ENCODE measurements at regions not wholly inside any gene's neighbourhood (a gene's known extent, or its start where the extent isn't known, plus 50 kb on each side); places are given as distances from the start of the nearest gene placed in this dataset.

GRCh38 chr12:67885375-67886169 lies 103.7 kb upstream of the IFNG-AS1 start:
- H2BK5ac ChIP-seq (ENCODE audit: low read depth, low read length): no peak overlapping the region
- H3K79me2 ChIP-seq (ENCODE audit: control insufficient read depth in 1 of 2, insufficient read depth in 2 of 2, low read length in 2 of 2): no peaks in the 10 kb centered on the region
- no peaks in the 10 kb centered on the region for H3K23me2 ChIP-seq (ENCODE audit: low read depth, low read length)
- H4K8ac ChIP-seq (ENCODE audit: extremely low read depth, insufficient read depth, low read length): no peak overlapping the region
- no peak overlapping the region for H3K4ac ChIP-seq (replicated peaks; ENCODE audit: insufficient read length, low read depth, low read length)
- H2AK5ac ChIP-seq (ENCODE audit: low read depth, low read length): no peak overlapping the region
- H4K20me1 ChIP-seq (replicated peaks in 1 of 2; ENCODE audit: control insufficient read depth in 1 of 2, insufficient read depth in 2 of 2, low read length in 2 of 2): no peaks in the 10 kb centered on the region
- H3K56ac ChIP-seq (replicated peaks; ENCODE audit: insufficient read length, low read depth, low read length): no peak overlapping the region
- H4K91ac ChIP-seq (replicated peaks; ENCODE audit: insufficient read length, low read length): no peak overlapping the region
- no peak overlapping the region for H3K4me3 ChIP-seq (ENCODE audit: extremely low read depth in 1 of 4, insufficient read depth in 2 of 4, low read depth in 3 of 4, low read length in 4 of 4)
- no peaks in the 10 kb centered on the region for H3K27me3 ChIP-seq (replicated peaks in 1 of 4; ENCODE audit: control insufficient read depth in 3 of 4, extremely low read depth in 1 of 4, insufficient read depth in 3 of 4, low read length in 3 of 4)
- H3K36me3 ChIP-seq (ENCODE audit: control insufficient read depth in 2 of 4, insufficient read depth in 4 of 4, low read length in 3 of 4): no peaks in the 10 kb centered on the region; a peak in 1 of 8 replicates
- no peaks in the 10 kb centered on the region for H3K79me1 ChIP-seq (ENCODE audit: low read depth, low read length)
- no peak overlapping the region for H3K27ac ChIP-seq (ENCODE audit: low read depth, low read length)
- DNase-seq (ENCODE audit: low read depth in 1 of 2, low spot score in 2 of 2) (no peak), FAIRE-seq (no peak)
- no peak overlapping the region for H2BK20ac ChIP-seq (ENCODE audit: low read length)
- no peak overlapping the region for H3K4me2 ChIP-seq (ENCODE audit: insufficient read depth in 1 of 2, low read depth in 2 of 2, low read length in 2 of 2)
- peaks cover 0 to 5% (median 4%) of the 10 kb centered on the region in 4 experiments; a peak in 3 of 7 replicates for H3K4me1 ChIP-seq (replicated peaks in 1 of 4; ENCODE audit: control insufficient read depth in 3 of 4, insufficient read depth in 4 of 4, low read length in 3 of 4)
- 94% methylated on average over 7 of the region's 7 CpGs; no CpG with 5 or more reads in 1 of the 2 experiments for WGBS, 2 experiments (ENCODE audit: extremely low coverage in 1 of 2, insufficient coverage in 1 of 2, insufficient read length in 1 of 2, insufficient replicate concordance in 2 of 2, low coverage in 1 of 2, low lambda C conversion rate in 2 of 2, missing lambda C conversion rate in 1 of 2)
- ChIA-PET POLR2A (ENCODE audit: partially characterized antibody) (no interaction called here), CTCF (ENCODE audit: partially characterized antibody) (no interaction called here)
- no peak overlapping the region for H3K18ac ChIP-seq (ENCODE audit: extremely low read depth, low read length)
- no peak overlapping the region for H2BK120ac ChIP-seq (replicated peaks; ENCODE audit: low read depth, low read length)
- H3K9me3 ChIP-seq (ENCODE audit: insufficient read depth in 2 of 2, low read depth in 1 of 2, low read length in 1 of 2): no peaks in the 10 kb centered on the region
- no peak for TF ChIP-seq CEBPB (IDR thresholded peaks at IDR 0.05; ENCODE audit: low read depth, low read length)
- no peak for TF ChIP-seq ZNF274 (IDR thresholded peaks at IDR 0.05; ENCODE audit: borderline replicate concordance, extremely low read depth, low read length)
- TF ChIP-seq CHD1 (IDR thresholded peaks at IDR 0.05; ENCODE audit: low read depth, low read length): no peak
- no peak for TF ChIP-seq CHD2 (IDR thresholded peaks at IDR 0.05; ENCODE audit: low read length)
- no peak for TF ChIP-seq POU5F1 (IDR thresholded peaks at IDR 0.05; ENCODE audit: low read depth, low read length)
- H2AFZ ChIP-seq (ENCODE audit: low read length): no peak overlapping the region
- no peak overlapping the region for H3K23ac ChIP-seq (ENCODE audit: insufficient read length)
- no peak overlapping the region for H2BK12ac ChIP-seq (ENCODE audit: low read depth, low read length)
- no peak overlapping the region for H2BK15ac ChIP-seq (ENCODE audit: low read length)
- H3K9ac ChIP-seq (replicated peaks in 1 of 4; ENCODE audit: extremely low read depth in 1 of 4, low read depth in 3 of 4, low read length in 3 of 4): no peak overlapping the region
- no peak overlapping the region for H4K5ac ChIP-seq (ENCODE audit: insufficient read length, low read depth, low read length)
- no peak overlapping the region for H3K14ac ChIP-seq (ENCODE audit: insufficient read length)

Measured in H1 (cell line).